ENCODE measurements at regions not wholly inside any gene's neighbourhood (a gene's known extent, or its start where the extent isn't known, plus 50 kb on each side); places are given as distances from the start of the nearest gene placed in this dataset.

- H3K27ac ChIP-seq = no peak overlapping the region
- TF ChIP-seq, protein P1, sequence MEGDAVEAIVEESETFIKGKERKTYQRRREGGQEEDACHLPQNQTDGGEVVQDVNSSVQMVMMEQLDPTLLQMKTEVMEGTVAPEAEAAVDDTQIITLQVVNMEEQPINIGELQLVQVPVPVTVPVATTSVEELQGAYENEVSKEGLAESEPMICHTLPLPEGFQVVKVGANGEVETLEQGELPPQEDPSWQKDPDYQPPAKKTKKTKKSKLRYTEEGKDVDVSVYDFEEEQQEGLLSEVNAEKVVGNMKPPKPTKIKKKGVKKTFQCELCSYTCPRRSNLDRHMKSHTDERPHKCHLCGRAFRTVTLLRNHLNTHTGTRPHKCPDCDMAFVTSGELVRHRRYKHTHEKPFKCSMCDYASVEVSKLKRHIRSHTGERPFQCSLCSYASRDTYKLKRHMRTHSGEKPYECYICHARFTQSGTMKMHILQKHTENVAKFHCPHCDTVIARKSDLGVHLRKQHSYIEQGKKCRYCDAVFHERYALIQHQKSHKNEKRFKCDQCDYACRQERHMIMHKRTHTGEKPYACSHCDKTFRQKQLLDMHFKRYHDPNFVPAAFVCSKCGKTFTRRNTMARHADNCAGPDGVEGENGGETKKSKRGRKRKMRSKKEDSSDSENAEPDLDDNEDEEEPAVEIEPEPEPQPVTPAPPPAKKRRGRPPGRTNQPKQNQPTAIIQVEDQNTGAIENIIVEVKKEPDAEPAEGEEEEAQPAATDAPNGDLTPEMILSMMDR (conservative IDR thresholded peaks at IDR 0.05; ENCODE audit: low read depth) = no peak
- no peak for DNase-seq (ENCODE audit: low spot score)
- CTCF ChIA-PET = interaction anchor here (0.6 kb wide), 1 partner anchor 24 kb away, joined by 3 read pairs; no protein-coding TSS in a partner anchor
- POLR2A ChIA-PET (ENCODE audit: low non-redundant PET) = no interaction called here
Measured at GRCh38 chr2:164134336-164134735, 398.5 kb upstream of the FIGN start.

DNA sequence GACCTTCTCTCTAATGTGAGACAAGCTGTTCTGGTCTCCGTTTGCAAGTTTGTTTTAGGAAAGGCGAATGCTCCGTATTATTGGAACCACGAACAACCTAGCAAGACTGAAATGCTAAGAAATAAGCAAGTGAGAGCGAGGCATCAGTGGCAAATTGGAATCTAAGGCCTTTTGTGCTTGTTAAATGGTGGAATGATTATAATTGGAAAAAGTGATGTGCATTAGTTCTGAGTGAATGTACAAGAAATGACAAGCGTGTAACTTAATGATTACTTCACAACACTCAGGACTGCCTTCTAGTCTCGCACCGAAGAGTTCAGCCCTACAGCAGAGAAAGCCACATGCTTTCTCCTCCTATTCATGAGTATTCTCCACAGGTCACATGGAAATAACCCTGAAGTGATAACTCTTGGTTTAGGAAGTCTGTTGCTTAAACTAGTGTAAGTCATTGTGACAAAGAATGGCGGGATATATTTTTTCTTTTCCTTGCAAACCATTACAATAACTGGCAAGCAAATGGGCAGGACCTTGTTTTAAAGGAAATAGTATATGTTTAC lies 392.2 kb upstream of the FIGN start:
- no peak overlapping the region for H3K27ac ChIP-seq
- ChIA-PET CTCF (interaction anchor here (0.6 kb wide), 1 partner anchor 125 kb away, joined by 5 read pairs; no protein-coding TSS in a partner anchor), POLR2A (ENCODE audit: low non-redundant PET) (no interaction called here)
- no peak for DNase-seq (ENCODE audit: low spot score)
- TF ChIP-seq, protein P1 (conservative IDR thresholded peaks at IDR 0.05; ENCODE audit: low read depth) = no peak

DNA sequence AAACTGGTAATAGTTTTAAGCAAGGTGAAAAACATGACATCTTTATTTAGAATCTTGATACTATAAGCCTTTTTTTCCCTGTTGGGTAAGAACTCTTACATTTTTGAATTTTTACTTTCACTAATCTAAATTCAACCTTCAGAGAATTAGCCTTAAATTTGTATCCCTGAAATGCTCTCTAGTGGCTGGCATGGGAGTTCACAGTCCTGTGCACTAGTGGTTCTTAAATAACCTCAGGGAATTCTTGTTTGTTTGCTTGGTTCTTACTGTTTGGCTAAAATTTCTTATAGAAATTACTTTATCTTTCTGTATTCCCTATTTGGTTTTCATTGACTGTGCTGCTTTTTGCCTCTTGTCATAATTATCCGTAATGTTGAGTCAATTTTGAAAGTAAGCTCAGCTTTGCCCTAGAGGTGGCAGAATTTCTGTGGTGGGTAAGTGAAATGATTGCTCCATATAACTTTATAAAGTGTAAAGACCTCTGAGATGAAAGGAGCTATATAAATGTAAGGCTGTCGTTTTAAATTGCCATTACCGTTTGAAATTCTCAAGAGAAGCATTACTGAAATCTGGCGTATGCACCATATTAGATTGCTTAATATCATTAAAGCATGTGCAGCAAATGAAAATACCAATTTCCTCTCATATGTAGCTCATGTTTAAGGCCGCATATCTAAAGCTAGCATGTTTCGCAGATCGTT lies 391.3 kb upstream of the FIGN start:
- no peak overlapping the region for H3K27ac ChIP-seq
- no peak for DNase-seq (ENCODE audit: low spot score)
- CTCF ChIA-PET = interaction anchor here (0.6 to 0.8 kb wide), 5 partner anchors 41 to 542 kb away, joined by 3 to 7 read pairs (median 5); no protein-coding TSS in a partner anchor
- TF ChIP-seq, protein P1 (conservative IDR thresholded peaks at IDR 0.05; ENCODE audit: low read depth) = 0 out of 2 replicates have a peak, but pooled peaks have one; percentile 8
- POLR2A ChIA-PET (ENCODE audit: low non-redundant PET) = no interaction called here

- H3K27ac ChIP-seq = no peak overlapping the region
- TF ChIP-seq, protein P1 (conservative IDR thresholded peaks at IDR 0.05; ENCODE audit: low read depth) = no peak
- ChIA-PET POLR2A (ENCODE audit: low non-redundant PET) (no interaction called here), CTCF (no interaction called here)
- DNase-seq (ENCODE audit: low spot score) = no peak
Measured at GRCh38 chr2:164115806-164116205, 380.0 kb upstream of the FIGN start.

DNA sequence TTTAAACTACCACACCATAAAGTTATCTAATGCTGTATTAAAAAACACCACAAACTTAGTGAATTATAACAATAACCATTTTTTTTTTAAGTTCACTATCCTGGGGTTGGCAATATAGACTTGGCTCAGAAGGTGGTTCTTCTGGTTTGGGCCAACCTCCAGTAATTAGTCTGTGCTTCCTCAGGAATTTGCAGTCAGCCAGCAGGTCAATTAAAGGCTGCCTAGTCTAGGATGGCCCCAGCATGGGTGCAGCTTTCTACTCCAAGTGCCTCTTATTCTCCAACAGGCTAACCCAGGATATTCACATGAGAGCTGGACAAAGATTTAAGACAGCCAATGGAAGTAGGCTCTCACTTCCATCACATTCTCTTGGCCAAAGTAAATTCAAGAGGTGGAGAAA lies 379.1 kb upstream of the FIGN start:
- ChIA-PET CTCF (interaction anchor here (0.6 to 0.9 kb wide), 4 partner anchors 30 to 301 kb away, joined by 3 to 4 read pairs (median 3); no protein-coding TSS in a partner anchor), POLR2A (ENCODE audit: low non-redundant PET) (no interaction called here)
- DNase-seq (ENCODE audit: low spot score) = peak; percentile 2
- no peak overlapping the region for H3K27ac ChIP-seq
- TF ChIP-seq, protein P1 (conservative IDR thresholded peaks at IDR 0.05; ENCODE audit: low read depth) = no peak

DNA sequence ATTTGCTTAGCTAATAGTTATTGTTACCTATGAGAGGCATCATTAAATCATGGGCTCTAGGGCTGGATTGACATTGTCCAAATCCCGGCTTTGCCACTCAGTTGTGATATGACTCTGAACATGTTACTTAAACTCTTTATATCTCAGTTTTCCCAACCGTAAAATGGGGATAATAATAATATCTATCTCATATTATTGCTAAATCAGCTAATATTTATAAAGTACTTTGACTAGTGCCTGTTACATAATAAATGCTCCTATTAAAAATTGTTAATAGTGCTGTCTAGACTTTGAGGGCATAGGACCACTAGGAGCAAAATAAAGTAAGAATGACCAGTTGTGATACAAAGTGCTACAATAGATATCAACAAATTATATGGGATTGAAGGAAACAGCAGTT lies 376.3 kb upstream of the FIGN start:
- no peak overlapping the region for H3K27ac ChIP-seq
- ChIA-PET POLR2A (ENCODE audit: low non-redundant PET) (no interaction called here), CTCF (no interaction called here)
- TF ChIP-seq, protein P1 (conservative IDR thresholded peaks at IDR 0.05; ENCODE audit: low read depth) = no peak
- no peak for DNase-seq (ENCODE audit: low spot score)

Data from RWPE1 (cell line).